Endothelial cell of umbilical vein (primary cell): ENCODE measurements at regions not wholly inside any gene's neighbourhood (a gene's known extent, or its start where the extent isn't known, plus 50 kb on each side); places are given as distances from the start of the nearest gene placed in this dataset.

Experiments used
- BruUV-seq: library from RNA; stranded (reverse); fragments of 400-500 nt; replicated peaks from 2 replicates; lab custom pipeline; 2021; lab: Mats Ljungman, UMichigan
- CTCF ChIA-PET: fragments of 300-600, 350-600 bp; sonication (Branson Sonifier 250); formaldehyde crosslinking; loops from one replicate; lab custom pipeline; 2021; ENCODE audit warnings: antibody characterized with exemption, inconsistent platforms; lab: Charles Lee
- POLR2A ChIA-PET: fragments of 300-600, 350-600 bp; sonication (Branson Sonifier 250); formaldehyde crosslinking; loops from one replicate; lab custom pipeline; 2021; ENCODE audit warnings: antibody characterized with exemption, inconsistent platforms; lab: Charles Lee
- DNase-seq: peaks from one replicate; pipeline ENCODE4 v3.0.0-alpha.2; 2011; ENCODE audit warnings: low read depth, low spot score
- FAIRE-seq: peaks from 2 replicates; lab custom pipeline; 2011; peaks lifted over from hg19 to GRCh38; lab: Jason Lieb, UNC
- H2AFZ ChIP-seq: 2 replicates; pipeline ENCODE4 v1.6.0; 2012; ENCODE audit warnings: low read depth, low read length, control low read depth, inconsistent platforms
- H3K27ac ChIP-seq: 2 replicates; pipeline ENCODE4 v1.5.1; 2011; ENCODE audit warnings: low read depth, mild to moderate bottlenecking, control low read depth, low read length, moderate library complexity; ENCODE audit not compliant: insufficient read depth
- H3K27me3 ChIP-seq, 2 experiments: 2 replicates each; pipeline versions ENCODE4 v1.6.0 to v1.6.1; 2011; ENCODE audit warnings: low read length in 2 of 2, mixed read lengths in 1 of 2; ENCODE audit not compliant: control insufficient read depth in 2 of 2, insufficient read depth in 2 of 2
- H3K36me3 ChIP-seq, 2 experiments: 2 replicates in 1 of 2; 3 replicates in 1 of 2; pipeline ENCODE4 v1.5.1; 2011; ENCODE audit warnings: low read length in 2 of 2, mild to moderate bottlenecking in 1 of 2, moderate library complexity in 1 of 2; ENCODE audit not compliant: control insufficient read depth in 2 of 2, insufficient read depth in 2 of 2; ENCODE audit errors: extremely low read depth in 1 of 2
- H3K4me1 ChIP-seq: 3 replicates; pipeline ENCODE4 v1.5.1; 2011; ENCODE audit warnings: mild to moderate bottlenecking, low read length; ENCODE audit not compliant: control insufficient read depth, insufficient read depth; ENCODE audit errors: extremely low read depth
- H3K4me2 ChIP-seq: 2 replicates; pipeline ENCODE4 v1.6.1; 2011; ENCODE audit warnings: low read length, control low read depth, mixed read lengths; ENCODE audit not compliant: insufficient read depth
- H3K4me3 ChIP-seq, 3 experiments: fragments of 200-600 bp in 1 of 3; sonication (generic), shearing (Covaris generic) in 1 of 3; replicated peaks in 1 of 3; 2 replicates each; pipeline ENCODE4 v1.5.1; 2011 to 2016; ENCODE audit warnings: control low read depth in 3 of 3, low read length in 3 of 3, mild to moderate bottlenecking in 2 of 3, inconsistent platforms in 1 of 3, low read depth in 1 of 3, moderate library complexity in 1 of 3; ENCODE audit not compliant: insufficient read depth in 1 of 3
- H3K79me2 ChIP-seq: 2 replicates; pipeline ENCODE4 v1.6.0; 2012; ENCODE audit warnings: low read length, inconsistent platforms; ENCODE audit not compliant: control insufficient read depth, insufficient read depth
- H3K9ac ChIP-seq: replicated peaks from 2 replicates; pipeline ENCODE3; 2011; ENCODE audit warnings: low read length, control low read depth; ENCODE audit not compliant: insufficient read depth; ENCODE audit errors: extremely low read depth
- H3K9me1 ChIP-seq: replicated peaks from 3 replicates; pipeline ENCODE4 v1.6.0; 2011; ENCODE audit warnings: mild to moderate bottlenecking, low read length; ENCODE audit not compliant: control insufficient read depth, insufficient read depth; ENCODE audit errors: extremely low read depth
- H3K9me3 ChIP-seq: replicated peaks from 2 replicates; pipeline ENCODE4 v1.5.1; 2012; ENCODE audit warnings: low read length, inconsistent platforms; ENCODE audit not compliant: control insufficient read depth, insufficient read depth
- H4K20me1 ChIP-seq: replicated peaks from 2 replicates; pipeline ENCODE3; 2011; ENCODE audit warnings: mild to moderate bottlenecking, low read length; ENCODE audit not compliant: control insufficient read depth, insufficient read depth; ENCODE audit errors: extremely low read depth
- EZH2 ChIP-seq: IDR thresholded peaks from 2 replicates; pipeline ENCODE4 v1.6.1; 2012; ENCODE audit warnings: borderline replicate concordance, low read depth, mild to moderate bottlenecking, moderate library complexity, low read length, inconsistent platforms; ENCODE audit not compliant: severe bottlenecking
- FOS ChIP-seq: IDR thresholded peaks from 2 replicates; pipeline ENCODE4 v1.6.1; 2011; ENCODE audit warnings: mild to moderate bottlenecking, low read length, moderate library complexity, borderline replicate concordance; ENCODE audit not compliant: insufficient read depth
- GATA2 ChIP-seq: IDR thresholded peaks from 2 replicates; pipeline ENCODE4 v1.7.0; 2011; ENCODE audit warnings: low read depth, mild to moderate bottlenecking, moderate library complexity, mixed read lengths, low read length; ENCODE audit not compliant: insufficient read length, insufficient read depth
- JUN ChIP-seq: IDR thresholded peaks from 2 replicates; pipeline ENCODE4 v1.6.1; 2011; ENCODE audit warnings: borderline replicate concordance, low read depth; ENCODE audit not compliant: insufficient read length, insufficient read depth
- MAX ChIP-seq: IDR thresholded peaks from 2 replicates; pipeline ENCODE4 v1.6.1; 2011; ENCODE audit not compliant: insufficient read depth, insufficient read length
- MYC ChIP-seq: IDR thresholded peaks from one replicate; pipeline ENCODE4 v1.6.1; 2011; ENCODE audit warnings: mild to moderate bottlenecking, low read depth, low read length
- POLR2A ChIP-seq: IDR thresholded peaks from 2 replicates; pipeline ENCODE4 v1.6.1; 2012; ENCODE audit warnings: low read depth, mild to moderate bottlenecking, control low read depth, low read length
- POLR2AphosphoS5 ChIP-seq: IDR thresholded peaks from 2 replicates; pipeline ENCODE4 v1.6.1; 2012; ENCODE audit warnings: low read depth, mild to moderate bottlenecking, control low read depth, low read length, moderate library complexity; ENCODE audit not compliant: insufficient read depth
- dilution Hi-C: fragments of 300-500 bp; cut with MboI; formaldehyde crosslinking; loops from one replicate; pipeline ENCODE4 v1.15.0; 2019; ENCODE audit warnings: low sequenced_read_pairs; ENCODE audit not compliant: extremely low pct_ligation_motif_present
- intact Hi-C: fragments of 100-400 bp; cut with micrococcal nuclease; formaldehyde crosslinking; loops from one replicate; pipeline ENCODE4 v1.10.0; 2022
- TF ChIP-seq, protein P1 (sequence below), 2 donors: IDR thresholded peaks; 1 replicate in 1 of 2; 2 replicates in 1 of 2; pipeline ENCODE4 v1.5.1; 2011; ENCODE audit warnings: low read length in 2 of 2, mild to moderate bottlenecking in 2 of 2, moderate library complexity in 2 of 2, control low read depth in 1 of 2, inconsistent platforms in 1 of 2, low read depth in 1 of 2; ENCODE audit not compliant: insufficient read depth in 1 of 2; ENCODE audit errors: extremely low read depth in 1 of 2

DNA sequence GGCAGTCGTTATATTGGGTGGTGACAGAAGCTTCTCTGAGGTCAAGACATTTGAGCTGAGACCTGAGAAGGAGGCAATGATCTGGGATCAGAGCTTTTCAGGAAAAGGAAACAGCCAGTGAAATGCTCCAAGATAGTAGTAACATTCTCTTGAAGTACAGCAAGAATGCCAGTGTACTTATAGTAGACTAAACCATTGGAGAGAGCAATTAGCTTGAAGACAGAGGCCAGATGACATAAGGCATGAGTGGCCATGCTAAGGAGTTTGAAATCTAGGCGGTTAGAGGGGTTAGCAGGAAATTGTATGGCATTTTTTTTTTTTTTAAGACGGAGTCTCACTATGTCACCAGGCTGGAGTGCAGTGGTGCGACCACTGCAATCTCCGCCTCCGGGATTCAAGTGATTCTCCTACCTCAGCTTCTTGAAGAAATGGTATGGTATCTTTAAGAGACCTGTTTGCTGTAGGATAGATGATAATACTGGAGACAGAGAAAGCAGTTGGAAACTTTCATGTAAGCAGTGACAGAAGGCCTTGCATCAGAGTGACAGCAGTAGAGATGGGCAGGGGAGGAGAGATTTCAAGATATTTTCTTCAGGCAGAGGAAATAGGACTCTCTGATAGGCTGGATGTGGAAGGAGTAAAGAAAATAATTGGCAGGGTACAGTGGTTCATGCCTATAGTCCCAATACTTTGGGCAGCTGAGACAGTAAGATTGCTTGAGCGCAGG is 482.2 kb upstream of the PAPPA start:
- Histone ChIP-seq H4K20me1 (no peaks in the 10 kb centered on the region), H3K9me3 (no peaks in the 10 kb centered on the region), H2AFZ (no peak overlapping the region), H3K9me1 (no peaks in the 10 kb centered on the region), H3K4me2 (no peak overlapping the region), H3K36me3 (no peaks in the 10 kb centered on the region), H3K4me1 (no peaks in the 10 kb centered on the region), H3K79me2 (no peaks in the 10 kb centered on the region), H3K27me3 (no peaks in the 10 kb centered on the region), H3K9ac (no peak overlapping the region), H3K4me3 (no peak overlapping the region), H3K27ac (no peak overlapping the region)
- FAIRE-seq (no peak), DNase-seq (no peak)
- CTCF ChIA-PET = no interaction called here
- dilution Hi-C loops (no loop called here), intact Hi-C loops (no loop called here)
- TF ChIP-seq POLR2A = no peak
- no peak for TF ChIP-seq MAX
- TF ChIP-seq POLR2AphosphoS5 = no peak
- no peak for TF ChIP-seq GATA2
- no peak for TF ChIP-seq FOS
- no peak for TF ChIP-seq MYC
- TF ChIP-seq, protein P1, sequence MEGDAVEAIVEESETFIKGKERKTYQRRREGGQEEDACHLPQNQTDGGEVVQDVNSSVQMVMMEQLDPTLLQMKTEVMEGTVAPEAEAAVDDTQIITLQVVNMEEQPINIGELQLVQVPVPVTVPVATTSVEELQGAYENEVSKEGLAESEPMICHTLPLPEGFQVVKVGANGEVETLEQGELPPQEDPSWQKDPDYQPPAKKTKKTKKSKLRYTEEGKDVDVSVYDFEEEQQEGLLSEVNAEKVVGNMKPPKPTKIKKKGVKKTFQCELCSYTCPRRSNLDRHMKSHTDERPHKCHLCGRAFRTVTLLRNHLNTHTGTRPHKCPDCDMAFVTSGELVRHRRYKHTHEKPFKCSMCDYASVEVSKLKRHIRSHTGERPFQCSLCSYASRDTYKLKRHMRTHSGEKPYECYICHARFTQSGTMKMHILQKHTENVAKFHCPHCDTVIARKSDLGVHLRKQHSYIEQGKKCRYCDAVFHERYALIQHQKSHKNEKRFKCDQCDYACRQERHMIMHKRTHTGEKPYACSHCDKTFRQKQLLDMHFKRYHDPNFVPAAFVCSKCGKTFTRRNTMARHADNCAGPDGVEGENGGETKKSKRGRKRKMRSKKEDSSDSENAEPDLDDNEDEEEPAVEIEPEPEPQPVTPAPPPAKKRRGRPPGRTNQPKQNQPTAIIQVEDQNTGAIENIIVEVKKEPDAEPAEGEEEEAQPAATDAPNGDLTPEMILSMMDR (IDR thresholded peaks at IDR 0.05; ENCODE audit: extremely low read depth in 1 of 2, insufficient read depth in 1 of 2, low read depth in 1 of 2, low read length in 2 of 2) = no peak
- TF ChIP-seq EZH2 = no peak
- no peak for TF ChIP-seq JUN
- POLR2A ChIA-PET = no interaction called here
- no TSS peak for BruUV-seq
